ENCODE measurements at regions not wholly inside any gene's neighbourhood (a gene's known extent, or its start where the extent isn't known, plus 50 kb on each side); places are given as distances from the start of the nearest gene placed in this dataset.
"Not testable (repeated sequence)": the region's sequence is repeated elsewhere in the genome, so short reads cannot be mapped to it uniquely, and the experiment has no call there.

- not testable (repeated sequence) for H3K27me3 Mint-ChIP-seq (ENCODE audit: insufficient read depth, low read depth, poor library complexity); H2AFZ ChIP-seq; H3F3A ChIP-seq (replicated peaks; ENCODE audit: low read depth); H3K4me1 ChIP-seq (ENCODE audit: insufficient read depth); H3K4me3 Mint-ChIP-seq; H4K20me1 ChIP-seq (replicated peaks; ENCODE audit: insufficient read depth); H3K27ac ChIP-seq (ENCODE audit: low read depth); DNase-seq (ENCODE audit: low spot score); H3K9me2 ChIP-seq (ENCODE audit: insufficient read depth); H3K4me3 ChIP-seq; H3K79me2 ChIP-seq (replicated peaks; ENCODE audit: insufficient read depth); H3K4me2 ChIP-seq; H3K27ac Mint-ChIP-seq; H3K4me1 Mint-ChIP-seq; H3K36me3 ChIP-seq (ENCODE audit: insufficient read depth); H3K27me3 ChIP-seq (ENCODE audit: insufficient read depth); ATAC-seq
- Mint-ChIP-seq H3K36me3 (ENCODE audit: low read depth) (peaks cover 14% of the 10 kb centered on the region), H3K9me3 (peaks cover 47% of the 10 kb centered on the region)
Measured at GRCh38 chr7:104276730-104277129, 51.7 kb upstream of the LHFPL3 start.
